ENCODE measurements at regions not wholly inside any gene's neighbourhood (a gene's known extent, or its start where the extent isn't known, plus 50 kb on each side); places are given as distances from the start of the nearest gene placed in this dataset.
"Not testable (repeated sequence)": the region's sequence is repeated elsewhere in the genome, so short reads cannot be mapped to it uniquely, and the experiment has no call there.

- no peak for DNase-seq
Measured at GRCh38 chrX:140337263-140337662, 167.6 kb downstream of the SOX3 start.

GRCh38 chrX:140318296-140318695 is 186.6 kb downstream of the SOX3 start:
- DNase-seq = no peak

- DNase-seq = no peak
Measured at GRCh38 chrX:140317462-140317861, 187.4 kb downstream of the SOX3 start.

- no peak for DNase-seq
Measured at GRCh38 chrX:140298960-140299825, 205.7 kb downstream of the SOX3 start.

- DNase-seq = no peak
Measured at GRCh38 chrX:140297273-140297672, 207.6 kb downstream of the SOX3 start.

- DNase-seq = no peak
Measured at GRCh38 chrX:140292961-140293360, 211.9 kb downstream of the SOX3 start.

- no peak for DNase-seq
Measured at GRCh38 chrX:140292188-140292587, 212.7 kb downstream of the SOX3 start.

GRCh38 chrX:140274811-140275525 is 229.9 kb downstream of the SOX3 start:
- DNase-seq = no peak

GRCh38 chrX:140273921-140274320 is 230.9 kb downstream of the SOX3 start:
- DNase-seq = no peak

GRCh38 chrX:140250391-140250790 is 254.5 kb downstream of the SOX3 start:
- no peak for DNase-seq

GRCh38 chrX:140249088-140249487 is 255.8 kb downstream of the SOX3 start:
- no peak for DNase-seq

GRCh38 chrX:140229191-140229590 is 263.9 kb upstream of the CXorf66 start:
- DNase-seq = no peak

GRCh38 chrX:140226037-140226436 is 260.7 kb upstream of the CXorf66 start:
- not testable (repeated sequence) for DNase-seq

- not testable (repeated sequence) for DNase-seq
Measured at GRCh38 chrX:140215894-140216293, 250.6 kb upstream of the CXorf66 start.

GRCh38 chrX:140214518-140214917 is 249.2 kb upstream of the CXorf66 start:
- DNase-seq = not testable (repeated sequence)

- DNase-seq = no peak
Measured at GRCh38 chrX:140206657-140207056, 241.3 kb upstream of the CXorf66 start.

GRCh38 chrX:140190441-140191108 is 225.3 kb upstream of the CXorf66 start:
- no peak for DNase-seq

GRCh38 chrX:140180585-140180984 is 215.3 kb upstream of the CXorf66 start:
- DNase-seq = no peak

GRCh38 chrX:140177821-140178220 is 212.5 kb upstream of the CXorf66 start:
- DNase-seq = no peak

GRCh38 chrX:140172401-140172800 is 207.1 kb upstream of the CXorf66 start:
- DNase-seq = no peak

GRCh38 chrX:140167551-140167950 is 202.2 kb upstream of the CXorf66 start:
- no peak for DNase-seq

GRCh38 chrX:140165849-140166248 is 200.5 kb upstream of the CXorf66 start:
- no peak for DNase-seq

GRCh38 chrX:140164391-140164790 is 199.1 kb upstream of the CXorf66 start:
- DNase-seq = no peak
